ENCODE measurements at regions not wholly inside any gene's neighbourhood (a gene's known extent, or its start where the extent isn't known, plus 50 kb on each side); places are given as distances from the start of the nearest gene placed in this dataset.

DNA sequence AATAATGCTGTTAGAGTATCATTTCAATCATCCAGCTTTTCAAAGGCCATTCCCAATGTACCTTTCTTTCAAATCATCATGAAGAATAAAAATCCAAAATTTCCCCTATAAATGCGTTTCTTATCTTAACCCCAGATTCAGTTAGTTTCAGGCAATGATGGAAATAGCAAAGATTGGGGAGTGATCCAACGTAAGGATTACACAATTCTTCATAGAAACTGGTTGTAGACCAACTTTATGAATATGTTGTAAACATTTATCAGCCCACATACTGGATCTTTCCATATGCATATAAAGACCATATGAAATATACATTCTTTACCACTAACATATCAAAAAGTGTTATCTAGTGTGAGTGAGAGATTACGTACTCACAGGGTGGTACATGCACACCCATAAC, 92.7 kb downstream of the ZC3H11B start:
- intact Hi-C loops (cut with micrococcal nuclease): no loop called here
- H3K36me3 ChIP-seq (ENCODE audit: low read depth, low read length): no peaks in the 10 kb centered on the region
- no peaks in the 10 kb centered on the region for H3K27me3 ChIP-seq (ENCODE audit: low read length)
- peak overlapping the region; percentile 80 for H3K27ac ChIP-seq (ENCODE audit: low read length)
- no peak overlapping the region for H3K4me3 ChIP-seq (ENCODE audit: low read length)
- no peak overlapping the region for H2AFZ ChIP-seq (ENCODE audit: low read length)
- BruUV-seq (replicated peaks): no TSS peak
- H3K9ac ChIP-seq (ENCODE audit: low read length): peak overlapping the region; percentile 34
- ChIA-PET CTCF (no interaction called here), POLR2A (ENCODE audit: unreplicated experiment) (no interaction called here)
- no peak for TF ChIP-seq CTCF (conservative IDR thresholded peaks at IDR 0.05; ENCODE audit: low read depth, low read length)
- no peak for TF ChIP-seq EZH2phosphoT487 (IDR thresholded peaks at IDR 0.05; ENCODE audit: borderline replicate concordance, low read length)
- TF ChIP-seq EZH2 (IDR thresholded peaks at IDR 0.05; ENCODE audit: low read length, unreplicated experiment): no peak
- H3K9me2 ChIP-seq (replicated peaks; ENCODE audit: low read length): no peaks in the 10 kb centered on the region; the same call in 1 of the 2 replicates
- ATAC-seq (no peak), DNase-seq (no peak)
- H3K79me2 ChIP-seq (ENCODE audit: low read length): no peaks in the 10 kb centered on the region
- peaks cover 11% of the 10 kb centered on the region for H3F3A ChIP-seq (ENCODE audit: low read length, unreplicated experiment)
- H4K20me1 ChIP-seq (ENCODE audit: low read length): no peaks in the 10 kb centered on the region
- peaks cover 42% of the 10 kb centered on the region for H3K4me1 ChIP-seq (ENCODE audit: insufficient read depth, low read length)
- H3K9me3 ChIP-seq (ENCODE audit: low read length): no peaks in the 10 kb centered on the region
- peak overlapping the region; percentile 35 for H3K4me2 ChIP-seq (ENCODE audit: low read length)

DNA sequence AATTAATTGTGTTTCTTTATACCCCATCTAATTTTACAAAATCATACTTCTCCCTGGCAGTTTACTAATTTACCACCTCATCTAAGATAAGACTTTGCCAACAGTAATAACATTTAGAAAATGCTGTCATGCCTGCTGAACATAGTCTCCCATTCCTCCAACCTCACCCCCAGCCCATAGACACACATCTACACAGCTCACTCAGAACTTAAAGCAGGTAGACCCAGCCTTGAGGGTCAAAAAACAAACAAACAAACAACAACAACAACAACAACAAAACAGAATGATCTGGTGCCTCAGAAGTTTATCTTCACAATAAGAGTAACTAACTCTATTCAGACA, 94.0 kb downstream of the ZC3H11B start:
- no peaks in the 10 kb centered on the region for H3K27me3 ChIP-seq (ENCODE audit: low read length)
- peaks cover 11% of the 10 kb centered on the region for H3F3A ChIP-seq (ENCODE audit: low read length, unreplicated experiment)
- no peaks in the 10 kb centered on the region for H3K36me3 ChIP-seq (ENCODE audit: low read depth, low read length)
- intact Hi-C loops (cut with micrococcal nuclease): loop anchor here (1.0 kb wide), 2 partner anchors 13 to 36 kb away; no protein-coding TSS in a partner anchor
- POLR2A ChIA-PET (ENCODE audit: unreplicated experiment): no interaction called here
- H3K4me1 ChIP-seq (ENCODE audit: insufficient read depth, low read length): peaks cover 42% of the 10 kb centered on the region
- BruUV-seq (replicated peaks): no TSS peak
- H3K79me2 ChIP-seq (ENCODE audit: low read length): no peaks in the 10 kb centered on the region
- no peak overlapping the region for H3K4me3 ChIP-seq (ENCODE audit: low read length)
- TF ChIP-seq EZH2phosphoT487 (IDR thresholded peaks at IDR 0.05; ENCODE audit: borderline replicate concordance, low read length) (no peak), EZH2 (IDR thresholded peaks at IDR 0.05; ENCODE audit: low read length, unreplicated experiment) (no peak), CTCF (conservative IDR thresholded peaks at IDR 0.05; ENCODE audit: low read depth, low read length) (no peak)
- H3K9me3 ChIP-seq (ENCODE audit: low read length): no peaks in the 10 kb centered on the region
- H4K20me1 ChIP-seq (ENCODE audit: low read length): no peaks in the 10 kb centered on the region
- no peak for DNase-seq
- CTCF ChIA-PET: interaction anchor here (0.6 kb wide), 1 partner anchor 37 kb away, joined by 3 read pairs; no protein-coding TSS in a partner anchor
- ATAC-seq: peak; percentile 14
- peak overlapping the region; percentile 32 for H3K9ac ChIP-seq (ENCODE audit: low read length)
- no peaks in the 10 kb centered on the region; the same call in 1 of the 2 replicates for H3K9me2 ChIP-seq (replicated peaks; ENCODE audit: low read length)
- peak overlapping the region; percentile 35 for H3K4me2 ChIP-seq (ENCODE audit: low read length)
- no peak overlapping the region for H2AFZ ChIP-seq (ENCODE audit: low read length)
- peak overlapping the region; percentile 80 for H3K27ac ChIP-seq (ENCODE audit: low read length)

- peak overlapping the region; percentile 36 for H3K4me2 ChIP-seq (ENCODE audit: low read length)
- no peaks in the 10 kb centered on the region for H3K36me3 ChIP-seq (ENCODE audit: low read depth, low read length)
- no peak overlapping the region for H2AFZ ChIP-seq (ENCODE audit: low read length)
- H3F3A ChIP-seq (ENCODE audit: low read length, unreplicated experiment): peaks cover 11% of the 10 kb centered on the region
- ChIA-PET CTCF (interaction anchor here (0.6 kb wide), 1 partner anchor 37 kb away, joined by 3 read pairs; no protein-coding TSS in a partner anchor), POLR2A (ENCODE audit: unreplicated experiment) (no interaction called here)
- H3K27me3 ChIP-seq (ENCODE audit: low read length): no peaks in the 10 kb centered on the region
- TF ChIP-seq EZH2phosphoT487 (IDR thresholded peaks at IDR 0.05; ENCODE audit: borderline replicate concordance, low read length) (no peak), CTCF (conservative IDR thresholded peaks at IDR 0.05; ENCODE audit: low read depth, low read length) (no peak)
- H3K27ac ChIP-seq (ENCODE audit: low read length): peak overlapping the region; percentile 80
- peak overlapping the region; percentile 30 for H3K9ac ChIP-seq (ENCODE audit: low read length)
- intact Hi-C loops (cut with micrococcal nuclease): loop anchor here (1.0 kb wide), 2 partner anchors 12 to 37 kb away; no protein-coding TSS in a partner anchor
- no peaks in the 10 kb centered on the region; the same call in 1 of the 2 replicates for H3K9me2 ChIP-seq (replicated peaks; ENCODE audit: low read length)
- no peaks in the 10 kb centered on the region for H3K9me3 ChIP-seq (ENCODE audit: low read length)
- peaks cover 42% of the 10 kb centered on the region for H3K4me1 ChIP-seq (ENCODE audit: insufficient read depth, low read length)
- BruUV-seq (replicated peaks): no TSS peak
- H3K79me2 ChIP-seq (ENCODE audit: low read length): no peaks in the 10 kb centered on the region
- H4K20me1 ChIP-seq (ENCODE audit: low read length): no peaks in the 10 kb centered on the region
- no peak overlapping the region for H3K4me3 ChIP-seq (ENCODE audit: low read length)
- DNase-seq (peak; percentile 98), ATAC-seq (peak; percentile 91)
These were observed 94.6 kb downstream of the ZC3H11B start for GRCh38 chr1:219518168-219518906.

Measured in PC-3 (cell line).